Mucosa of descending colon (tissue), 3 donors: ENCODE measurements at regions not wholly inside any gene's neighbourhood (a gene's known extent, or its start where the extent isn't known, plus 50 kb on each side); places are given as distances from the start of the nearest gene placed in this dataset.
"Not testable (repeated sequence)": the region's sequence is repeated elsewhere in the genome, so short reads cannot be mapped to it uniquely, and the experiment has no call there.

Source experiments
- ATAC-seq: fragments of 200-7000 bp; cut with Tn5 transposase; one replicate; pipeline ENCODE4 v1.9.1; 2020; ENCODE audit warnings: mild to moderate bottlenecking, moderate library complexity
- DNase-seq, 3 donors: peaks; one replicate each; pipeline ENCODE4 v3.0.0-alpha.2; 2020
- H3K36me3 ChIP-seq: fragments of 200-600 bp; one replicate; pipeline ENCODE4 v1.8.0; 2021; ENCODE audit warnings: low read depth, mild to moderate bottlenecking
- H3K4me1 ChIP-seq: fragments of 200-600 bp; one replicate; pipeline ENCODE4 v1.8.0; 2021; ENCODE audit warnings: low read depth, mild to moderate bottlenecking
- H3K4me3 ChIP-seq: fragments of 200-600 bp; one replicate; pipeline ENCODE4 v1.8.0; 2021; ENCODE audit warnings: mild to moderate bottlenecking
- H3K9me3 ChIP-seq: fragments of 200-600 bp; one replicate; pipeline ENCODE4 v1.8.0; 2021; ENCODE audit warnings: mild to moderate bottlenecking
- CTCF ChIP-seq: fragments of 200-600 bp; IDR thresholded peaks from one replicate; pipeline ENCODE4 v1.8.0; 2022; ENCODE audit warnings: antibody characterized with exemption, mild to moderate bottlenecking
- intact Hi-C, 2 donors: fragments of 100-400 bp; cut with DNase I in 1 of 2; cut with micrococcal nuclease in 1 of 2; formaldehyde crosslinking; loops; one replicate each; pipeline versions ENCODE4 v1.11.0 to v1.11.1; 2022; cut with DNase I, micrococcal nuclease
- donor health status: DM: no; HTN: no; CAD: no; lungs with moderate emphysema.
- donor health status: DM: no; HTN: no; CAD: no.
- donor health status: DM: no; HTN: yes; CAD: no.

GRCh38 chr18:24609254-24609653 lies 148.8 kb downstream of the HRH4 start:
- DNase-seq, result no peak
- intact Hi-C loops, result no loop called here
- no peaks in the 10 kb centered on the region for H3K9me3 ChIP-seq
- H3K36me3 ChIP-seq, result no peaks in the 10 kb centered on the region
- no peaks in the 10 kb centered on the region for H3K4me1 ChIP-seq
- TF ChIP-seq CTCF, result no peak
- H3K4me3 ChIP-seq, result no peak overlapping the region
- ATAC-seq, result no peak

GRCh38 chr18:24611075-24611474 lies 150.6 kb downstream of the HRH4 start:
- ATAC-seq (no peak), DNase-seq (no peak)
- no peak for TF ChIP-seq CTCF
- no peaks in the 10 kb centered on the region for H3K36me3 ChIP-seq
- H3K4me1 ChIP-seq, result no peaks in the 10 kb centered on the region
- intact Hi-C loops, result no loop called here
- no peak overlapping the region for H3K4me3 ChIP-seq
- H3K9me3 ChIP-seq, result no peaks in the 10 kb centered on the region

GRCh38 chr18:24613896-24614640 lies 153.6 kb downstream of the HRH4 start:
- no peak for DNase-seq
- Histone ChIP-seq H3K4me3 (no peak overlapping the region), H3K9me3 (no peaks in the 10 kb centered on the region), H3K4me1 (no peaks in the 10 kb centered on the region), H3K36me3 (no peaks in the 10 kb centered on the region)
- intact Hi-C loops, result no loop called here
- no peak for TF ChIP-seq CTCF
- ATAC-seq, result no peak

GRCh38 chr18:24616653-24617052 lies 156.2 kb downstream of the HRH4 start:
- H3K9me3 ChIP-seq, result no peaks in the 10 kb centered on the region

GRCh38 chr18:24624421-24624820 lies 164.0 kb downstream of the HRH4 start:
- ATAC-seq, intact Hi-C loops, H3K4me3 ChIP-seq, H3K4me1 ChIP-seq, H3K9me3 ChIP-seq, H3K36me3 ChIP-seq, DNase-seq: not testable (repeated sequence)

More at GRCh38 chr18:24616653-24617052, 156.2 kb downstream of the HRH4 start:
- no peaks in the 10 kb centered on the region for H3K4me1 ChIP-seq
- TF ChIP-seq CTCF, result no peak
- DNase-seq (no peak), ATAC-seq (no peak)
- no peak overlapping the region for H3K4me3 ChIP-seq
- intact Hi-C loops, result no loop called here
- H3K36me3 ChIP-seq, result no peaks in the 10 kb centered on the region

- Histone ChIP-seq H3K4me3 (no peak overlapping the region), H3K9me3 (no peaks in the 10 kb centered on the region), H3K36me3 (no peaks in the 10 kb centered on the region), H3K4me1 (no peaks in the 10 kb centered on the region)
- ATAC-seq (no peak), DNase-seq (no peak)
- intact Hi-C loops, result no loop called here
- no peak for TF ChIP-seq CTCF
These were observed 167.3 kb downstream of the HRH4 start for GRCh38 chr18:24627644-24628315.
